Renal cortex interstitium (tissue), 11 donors: ENCODE measurements at regions not wholly inside any gene's neighbourhood (a gene's known extent, or its start where the extent isn't known, plus 50 kb on each side); places are given as distances from the start of the nearest gene placed in this dataset.

ENCODE experiments used
- DNase-seq, 11 donors: peaks; one replicate each; pipeline ENCODE4 v3.0.0-alpha.2; 2013; ENCODE audit warnings: low read depth in 9 of 11, low spot score in 4 of 11; ENCODE audit errors: extremely low read depth in 1 of 11

- DNase-seq: no peak
These were observed 80.0 kb downstream of the NREP start for GRCh38 chr5:111676926-111677415.

GRCh38 chr5:111676466-111676865 lies 80.5 kb downstream of the NREP start:
- DNase-seq: no peak

GRCh38 chr5:111675201-111675934 lies 81.6 kb downstream of the NREP start:
- DNase-seq: no peak

GRCh38 chr5:111673891-111674626 lies 82.9 kb downstream of the NREP start:
- no peak for DNase-seq

- DNase-seq: no peak
These were observed 84.9 kb downstream of the NREP start for GRCh38 chr5:111672099-111672498.

GRCh38 chr5:111670826-111671492 lies 86.0 kb downstream of the NREP start:
- DNase-seq: no peak

GRCh38 chr5:111668477-111669414 lies 88.2 kb downstream of the NREP start:
- no peak for DNase-seq

GRCh38 chr5:111667128-111667736 lies 89.8 kb downstream of the NREP start:
- DNase-seq: no peak

GRCh38 chr5:111656580-111656979 lies 100.4 kb downstream of the NREP start:
- DNase-seq: no peak

- no peak for DNase-seq
These were observed 101.6 kb downstream of the NREP start for GRCh38 chr5:111655169-111655924.

- no peak for DNase-seq
These were observed 103.6 kb downstream of the NREP start for GRCh38 chr5:111653408-111653807.

GRCh38 chr5:111649516-111649915 lies 107.5 kb downstream of the NREP start:
- DNase-seq: no peak

GRCh38 chr5:111645303-111645838 lies 111.6 kb downstream of the NREP start:
- no peak for DNase-seq

GRCh38 chr5:111643499-111643898 lies 113.5 kb downstream of the NREP start:
- no peak for DNase-seq

GRCh38 chr5:111641533-111642233 lies 115.3 kb downstream of the NREP start:
- DNase-seq: no peak

- DNase-seq: no peak
These were observed 117.1 kb downstream of the NREP start for GRCh38 chr5:111639912-111640311.

- DNase-seq: no peak
These were observed 120.3 kb downstream of the NREP start for GRCh38 chr5:111636736-111637135.
